Breast epithelium (tissue), 4 donors: ENCODE measurements at regions not wholly inside any gene's neighbourhood (a gene's known extent, or its start where the extent isn't known, plus 50 kb on each side); places are given as distances from the start of the nearest gene placed in this dataset.

Experiments used
- DNase-seq, 2 donors: peaks; one replicate each; pipeline ENCODE4 v3.0.0-alpha.2; 2019; ENCODE audit warnings: low spot score in 2 of 2
- H3K27ac ChIP-seq, 2 donors: fragments of 200-600 bp; sonication (generic) in 1 of 2; one replicate each; pipeline ENCODE4 v1.5.1; 2016 to 2019; ENCODE audit warnings: mild to moderate bottlenecking in 1 of 2
- H3K27me3 ChIP-seq, 2 donors: fragments of 200-600 bp; sonication (generic) in 1 of 2; one replicate each; pipeline versions ENCODE4 v1.5.1 to v1.6.0; 2017 to 2019; ENCODE audit warnings: control low read depth in 1 of 2, mild to moderate bottlenecking in 1 of 2
- H3K36me3 ChIP-seq: fragments of 200-600 bp; one replicate; pipeline ENCODE4 v1.5.1; 2019
- H3K4me1 ChIP-seq, 2 donors: fragments of 200-600 bp; sonication (generic); one replicate each; pipeline ENCODE4 v1.5.1; 2016 to 2019; ENCODE audit warnings: control low read depth in 1 of 2
- H3K4me3 ChIP-seq, 3 donors: fragments of 200-600 bp; sonication (generic); 1 replicate in 2 of 3; 2 replicates in 1 of 3; pipeline ENCODE4 v1.5.1; 2016 to 2019; ENCODE audit warnings: mild to moderate bottlenecking in 3 of 3, moderate library complexity in 2 of 3
- H3K9me3 ChIP-seq, 2 donors: fragments of 200-600 bp; sonication (generic) in 1 of 2; one replicate each; pipeline ENCODE4 v1.5.1; 2016 to 2019; ENCODE audit warnings: control low read depth in 1 of 2
- POLR2A ChIP-seq: fragments of 450-650 bp; IDR thresholded peaks from one replicate; pipeline ENCODE4 v1.6.1; 2016; ENCODE audit warnings: antibody characterized with exemption, mild to moderate bottlenecking, moderate library complexity
- POLR2AphosphoS5 ChIP-seq, 3 donors: sonication (generic); formaldehyde crosslinking; IDR thresholded peaks; one replicate each; pipeline ENCODE4 v1.6.1; 2017; ENCODE audit warnings: antibody characterized with exemption in 3 of 3
- intact Hi-C: fragments of 100-400 bp; cut with DNase I; formaldehyde crosslinking; loops from one replicate; pipeline ENCODE4 v1.15.1; 2023; ENCODE audit warnings: low total_unique reads
- TF ChIP-seq, protein P1 (sequence below), 3 donors: fragments of 450-650 bp; IDR thresholded peaks; one replicate each; pipeline ENCODE4 v1.5.1; 2016 to 2017; ENCODE audit warnings: antibody characterized with exemption in 3 of 3, mild to moderate bottlenecking in 3 of 3, moderate library complexity in 3 of 3

DNA sequence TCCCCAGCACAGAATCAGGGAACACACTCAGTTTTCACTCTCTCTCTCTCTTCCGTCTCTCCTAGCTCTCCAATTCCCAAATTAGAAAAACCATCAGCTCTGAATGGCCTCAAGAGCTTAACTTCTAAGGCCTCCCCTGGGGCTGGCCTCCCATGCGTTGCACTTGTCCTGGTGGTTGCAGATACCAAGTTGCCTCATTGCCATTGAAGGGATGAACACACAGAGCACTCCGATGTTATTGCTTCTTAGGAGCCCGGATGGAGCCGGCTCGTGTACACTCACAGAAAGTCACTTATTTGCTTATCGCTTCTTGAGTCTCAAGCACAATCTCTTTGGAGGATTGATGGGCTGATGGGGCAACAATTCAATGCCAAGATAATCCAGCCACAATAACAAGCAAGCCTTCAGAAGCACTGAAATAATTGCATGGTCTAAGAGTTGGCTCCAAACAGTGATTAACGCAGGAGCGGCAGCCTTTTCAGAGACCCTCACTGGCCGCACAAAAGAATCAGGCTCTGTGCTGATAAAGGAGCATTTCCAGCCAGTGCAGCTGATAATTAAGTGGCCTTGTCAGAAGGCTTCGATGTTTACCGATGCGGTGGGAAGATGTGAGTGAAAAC lies 175.8 kb upstream of the TMEM132C start:
- Histone ChIP-seq H3K9me3 (no peaks in the 10 kb centered on the region), H3K4me1 (no peaks in the 10 kb centered on the region), H3K27me3 (no peaks in the 10 kb centered on the region), H3K4me3 (no peak overlapping the region), H3K36me3 (no peaks in the 10 kb centered on the region), H3K27ac (no peak overlapping the region)
- TF ChIP-seq POLR2A (no peak), POLR2AphosphoS5 (IDR thresholded peaks at IDR 0.05) (no peak)
- TF ChIP-seq, protein P1, sequence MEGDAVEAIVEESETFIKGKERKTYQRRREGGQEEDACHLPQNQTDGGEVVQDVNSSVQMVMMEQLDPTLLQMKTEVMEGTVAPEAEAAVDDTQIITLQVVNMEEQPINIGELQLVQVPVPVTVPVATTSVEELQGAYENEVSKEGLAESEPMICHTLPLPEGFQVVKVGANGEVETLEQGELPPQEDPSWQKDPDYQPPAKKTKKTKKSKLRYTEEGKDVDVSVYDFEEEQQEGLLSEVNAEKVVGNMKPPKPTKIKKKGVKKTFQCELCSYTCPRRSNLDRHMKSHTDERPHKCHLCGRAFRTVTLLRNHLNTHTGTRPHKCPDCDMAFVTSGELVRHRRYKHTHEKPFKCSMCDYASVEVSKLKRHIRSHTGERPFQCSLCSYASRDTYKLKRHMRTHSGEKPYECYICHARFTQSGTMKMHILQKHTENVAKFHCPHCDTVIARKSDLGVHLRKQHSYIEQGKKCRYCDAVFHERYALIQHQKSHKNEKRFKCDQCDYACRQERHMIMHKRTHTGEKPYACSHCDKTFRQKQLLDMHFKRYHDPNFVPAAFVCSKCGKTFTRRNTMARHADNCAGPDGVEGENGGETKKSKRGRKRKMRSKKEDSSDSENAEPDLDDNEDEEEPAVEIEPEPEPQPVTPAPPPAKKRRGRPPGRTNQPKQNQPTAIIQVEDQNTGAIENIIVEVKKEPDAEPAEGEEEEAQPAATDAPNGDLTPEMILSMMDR (IDR thresholded peaks at IDR 0.05): no peak
- intact Hi-C loops: no loop called here
- DNase-seq: no peak

DNA sequence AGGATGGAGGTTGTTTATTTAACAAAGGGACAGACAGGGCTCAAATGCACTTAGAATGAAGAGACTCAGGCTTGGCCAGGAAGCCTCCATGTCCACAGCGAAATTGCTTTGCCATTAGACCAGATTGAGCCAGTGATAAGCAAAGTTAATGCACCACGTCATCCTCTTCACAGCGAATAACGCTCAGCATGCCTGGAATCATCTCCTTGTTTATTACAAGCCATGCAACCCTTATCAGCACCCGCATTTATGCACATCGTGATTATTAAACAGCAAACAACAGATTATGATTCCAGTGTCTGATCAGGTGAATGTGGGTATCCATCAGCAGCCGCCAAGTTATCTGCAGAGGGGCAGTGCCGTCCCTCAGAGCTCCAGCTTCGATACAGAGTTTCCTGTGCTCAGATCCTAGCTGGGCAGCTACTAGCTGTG lies 175.0 kb upstream of the TMEM132C start:
- TF ChIP-seq POLR2A: no peak
- no peak for TF ChIP-seq POLR2AphosphoS5 (IDR thresholded peaks at IDR 0.05)
- TF ChIP-seq, protein P1 (IDR thresholded peaks at IDR 0.05): no peak
- H3K4me1 ChIP-seq: no peaks in the 10 kb centered on the region

DNA sequence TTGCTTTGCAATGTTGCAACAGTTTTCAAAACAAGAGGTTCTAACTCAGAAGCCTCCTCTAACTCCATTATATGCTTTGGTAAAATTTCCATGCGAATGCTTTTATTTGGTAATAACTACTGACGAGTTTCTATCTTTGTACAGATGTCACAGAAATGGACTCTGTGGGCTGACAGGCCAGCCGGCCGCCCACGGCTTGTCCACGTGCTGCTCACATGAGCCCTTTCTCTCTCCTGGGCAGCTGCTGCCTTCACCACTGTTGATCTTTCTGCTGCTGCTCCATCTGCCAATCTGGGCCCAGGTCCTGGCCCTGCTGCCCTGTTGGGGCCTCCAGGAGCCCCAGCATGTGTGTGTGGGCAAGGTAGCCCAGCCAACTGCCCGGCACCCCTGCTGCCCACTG lies 168.2 kb upstream of the TMEM132C start:
- no peaks in the 10 kb centered on the region for H3K27me3 ChIP-seq
- DNase-seq: no peak
- TF ChIP-seq, protein P1 (IDR thresholded peaks at IDR 0.05): no peak

More for the DNA sequence above, 175.0 kb upstream of the TMEM132C start:
- no peak overlapping the region for H3K27ac ChIP-seq
- H3K27me3 ChIP-seq: no peaks in the 10 kb centered on the region
- H3K4me3 ChIP-seq: no peak overlapping the region
- H3K9me3 ChIP-seq: no peaks in the 10 kb centered on the region
- intact Hi-C loops: no loop called here
- H3K36me3 ChIP-seq: no peaks in the 10 kb centered on the region
- no peak for DNase-seq

DNA sequence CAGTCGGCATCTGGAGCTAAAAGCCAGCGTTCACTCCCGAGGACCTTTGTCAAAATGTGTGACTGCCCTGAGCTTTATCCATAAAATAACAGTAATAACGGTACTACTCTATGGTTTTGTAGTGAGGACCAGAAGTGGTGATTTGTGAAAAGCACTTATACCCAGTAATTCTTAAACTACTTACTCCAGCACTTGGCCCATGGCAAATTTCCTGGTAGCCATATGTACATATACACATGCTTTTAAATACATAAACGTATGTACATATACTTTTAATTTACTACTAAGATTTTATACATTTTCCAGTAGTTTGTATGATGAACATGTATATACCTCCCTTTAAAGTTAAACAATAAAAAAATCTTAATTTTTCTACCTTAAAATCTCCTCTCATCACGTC lies 163.8 kb upstream of the TMEM132C start:
- no peaks in the 10 kb centered on the region for H3K36me3 ChIP-seq
- no peak overlapping the region for H3K4me3 ChIP-seq
- H3K27ac ChIP-seq: no peak overlapping the region
- no peaks in the 10 kb centered on the region for H3K27me3 ChIP-seq
- intact Hi-C loops: no loop called here
- TF ChIP-seq, protein P1 (IDR thresholded peaks at IDR 0.05): no peak
- TF ChIP-seq POLR2A (no peak), POLR2AphosphoS5 (IDR thresholded peaks at IDR 0.05) (no peak)
- peaks cover 0 to 3% of the 10 kb centered on the region in 2 donors for H3K9me3 ChIP-seq
- DNase-seq: no peak
- H3K4me1 ChIP-seq: no peaks in the 10 kb centered on the region

More for the DNA sequence above, 168.2 kb upstream of the TMEM132C start:
- no peaks in the 10 kb centered on the region for H3K36me3 ChIP-seq
- no peaks in the 10 kb centered on the region for H3K4me1 ChIP-seq
- intact Hi-C loops: no loop called here
- H3K4me3 ChIP-seq: no peak overlapping the region
- H3K9me3 ChIP-seq: peaks cover 0 to 3% of the 10 kb centered on the region in 2 donors
- H3K27ac ChIP-seq: no peak overlapping the region

DNA sequence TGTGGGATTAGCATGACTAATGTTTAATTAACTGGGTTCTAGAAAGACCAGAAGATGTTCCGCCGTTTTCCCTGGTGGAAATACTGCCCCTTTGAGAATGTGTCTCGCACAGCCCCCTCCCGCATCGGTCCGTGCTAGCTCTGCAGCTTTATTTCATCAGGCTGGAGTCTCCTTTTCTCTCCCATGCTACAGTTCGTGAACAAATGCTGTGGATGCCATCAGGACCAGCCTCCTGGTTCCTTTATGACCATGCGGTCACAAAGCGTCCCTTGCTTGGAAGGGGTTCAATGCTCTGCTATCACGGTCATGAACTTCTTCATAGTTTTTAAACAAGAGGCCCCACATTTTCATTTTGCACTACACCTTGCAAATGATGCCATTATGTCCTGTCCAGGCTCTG lies 157.7 kb upstream of the TMEM132C start:
- H3K4me1 ChIP-seq: no peaks in the 10 kb centered on the region
- intact Hi-C loops: no loop called here
- TF ChIP-seq POLR2A (no peak), POLR2AphosphoS5 (IDR thresholded peaks at IDR 0.05) (no peak)
- TF ChIP-seq, protein P1 (IDR thresholded peaks at IDR 0.05): no peak
- no peak overlapping the region for H3K27ac ChIP-seq
- H3K9me3 ChIP-seq: no peaks in the 10 kb centered on the region
- DNase-seq: no peak
- no peaks in the 10 kb centered on the region for H3K27me3 ChIP-seq
- H3K36me3 ChIP-seq: no peaks in the 10 kb centered on the region
- no peak overlapping the region for H3K4me3 ChIP-seq
